ENCODE measurements at regions not wholly inside any gene's neighbourhood (a gene's known extent, or its start where the extent isn't known, plus 50 kb on each side); places are given as distances from the start of the nearest gene placed in this dataset.

GRCh38 chr2:195563857-195564512 is 93.0 kb upstream of the SLC39A10 start:
- Histone ChIP-seq H3K4me1 (ENCODE audit: insufficient read depth, low read length, poor library complexity, severe bottlenecking) (peaks cover 27% of the 10 kb centered on the region), H3K27ac (ENCODE audit: low read depth, low read length, poor library complexity, severe bottlenecking) (no peak overlapping the region), H3K4me3 (ENCODE audit: low read depth, low read length, poor library complexity, severe bottlenecking) (no peak overlapping the region), H3K9me3 (ENCODE audit: low read depth, low read length, poor library complexity, severe bottlenecking) (no peaks in the 10 kb centered on the region), H3K27me3 (replicated peaks; ENCODE audit: insufficient read depth, low read depth, low read length, poor library complexity) (no peaks in the 10 kb centered on the region), H3K36me3 (ENCODE audit: insufficient read depth, low read length, poor library complexity, severe bottlenecking) (no peaks in the 10 kb centered on the region)
- ChIA-PET CTCF (no interaction called here), POLR2A (ENCODE audit: low non-redundant PET) (no interaction called here)
- no TSS peak for BruUV-seq (replicated peaks)
- TF ChIP-seq EZH2 (IDR thresholded peaks at IDR 0.05; ENCODE audit: borderline replicate concordance, low read depth, low read length, poor library complexity, severe bottlenecking) = no peak
- TF ChIP-seq CTCF (conservative IDR thresholded peaks at IDR 0.05; ENCODE audit: low read depth, low read length) = no peak
- intact Hi-C loops (cut with micrococcal nuclease; ENCODE audit: unreplicated experiment) = no loop called here
- DNase-seq (ENCODE audit: low spot score) = no peak

- H3K27me3 ChIP-seq (replicated peaks; ENCODE audit: insufficient read depth, low read depth, low read length, poor library complexity) = no peaks in the 10 kb centered on the region
- CTCF ChIA-PET = no interaction called here
Observed at GRCh38 chr2:195562570-195563566, 94.2 kb upstream of the SLC39A10 start.

More at GRCh38 chr2:195562570-195563566, 94.2 kb upstream of the SLC39A10 start:
- BruUV-seq (replicated peaks) = no TSS peak
- Histone ChIP-seq H3K9me3 (ENCODE audit: low read depth, low read length, poor library complexity, severe bottlenecking) (no peaks in the 10 kb centered on the region), H3K27ac (ENCODE audit: low read depth, low read length, poor library complexity, severe bottlenecking) (no peak overlapping the region), H3K4me1 (ENCODE audit: insufficient read depth, low read length, poor library complexity, severe bottlenecking) (peaks cover 27% of the 10 kb centered on the region), H3K4me3 (ENCODE audit: low read depth, low read length, poor library complexity, severe bottlenecking) (no peak overlapping the region), H3K36me3 (ENCODE audit: insufficient read depth, low read length, poor library complexity, severe bottlenecking) (no peaks in the 10 kb centered on the region)
- no peak for DNase-seq (ENCODE audit: low spot score)
- intact Hi-C loops (cut with micrococcal nuclease; ENCODE audit: unreplicated experiment) = no loop called here
- POLR2A ChIA-PET (ENCODE audit: low non-redundant PET) = no interaction called here
- TF ChIP-seq CTCF (conservative IDR thresholded peaks at IDR 0.05; ENCODE audit: low read depth, low read length) = no peak
- no peak for TF ChIP-seq EZH2 (IDR thresholded peaks at IDR 0.05; ENCODE audit: borderline replicate concordance, low read depth, low read length, poor library complexity, severe bottlenecking)
